GM18520 (cell line): ENCODE measurements at regions not wholly inside any gene's neighbourhood (a gene's known extent, or its start where the extent isn't known, plus 50 kb on each side); places are given as distances from the start of the nearest gene placed in this dataset.

Source experiments
- ATAC-seq: cut with Tn5 transposase; IDR thresholded peaks from one replicate; pipeline ENCODE4 v1.9.1; 2021; ENCODE audit not compliant: unreplicated experiment

DNA sequence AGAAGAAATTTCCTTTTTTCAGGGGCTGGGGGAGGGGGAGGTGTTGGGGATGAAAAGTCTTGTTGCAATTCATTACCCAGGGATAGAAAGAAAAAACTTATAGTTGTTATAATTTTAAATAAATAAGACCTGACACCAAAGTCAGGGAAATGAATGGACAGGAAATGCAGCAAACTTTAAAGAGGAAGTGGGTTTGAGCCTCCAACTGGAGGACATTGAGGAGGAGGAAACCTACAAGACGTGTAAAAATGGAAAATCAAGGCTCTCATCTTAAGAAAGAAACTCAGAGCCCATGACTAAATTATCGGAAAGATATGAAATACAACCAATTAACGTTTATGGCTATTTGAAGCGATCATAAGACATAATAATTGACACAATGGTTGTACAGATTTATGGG lies 54.4 kb downstream of the NIBAN1 start:
- ATAC-seq: no peak

DNA sequence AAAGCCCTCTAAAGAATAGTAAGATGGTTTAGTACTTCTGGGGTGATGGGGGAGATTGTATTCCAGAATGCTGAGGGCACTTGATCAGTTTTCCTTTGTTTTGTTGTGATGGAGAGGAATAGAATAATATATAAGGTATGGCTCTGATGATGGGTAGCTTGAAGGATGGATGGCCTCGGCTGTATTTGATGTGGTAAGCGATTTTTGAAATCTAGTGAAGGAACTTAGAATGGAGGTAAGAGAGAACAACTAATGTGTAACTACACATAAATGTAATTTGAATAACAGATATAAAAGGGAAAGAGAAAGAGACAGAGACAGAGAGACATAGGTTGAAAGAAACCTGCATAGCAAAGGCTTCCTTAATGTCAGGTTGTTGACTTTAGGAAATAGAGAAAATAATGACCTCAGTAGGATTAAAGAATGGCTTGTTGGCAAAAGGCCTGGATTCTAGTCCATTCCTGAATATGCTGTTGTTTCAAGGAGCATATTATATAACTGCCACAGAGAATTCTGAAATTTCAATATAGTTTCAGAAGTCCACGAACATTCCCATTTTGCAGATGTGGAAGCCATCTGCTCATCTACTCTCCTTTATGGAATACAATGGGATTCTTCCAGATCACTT lies 58.7 kb downstream of the NIBAN1 start:
- no peak for ATAC-seq

DNA sequence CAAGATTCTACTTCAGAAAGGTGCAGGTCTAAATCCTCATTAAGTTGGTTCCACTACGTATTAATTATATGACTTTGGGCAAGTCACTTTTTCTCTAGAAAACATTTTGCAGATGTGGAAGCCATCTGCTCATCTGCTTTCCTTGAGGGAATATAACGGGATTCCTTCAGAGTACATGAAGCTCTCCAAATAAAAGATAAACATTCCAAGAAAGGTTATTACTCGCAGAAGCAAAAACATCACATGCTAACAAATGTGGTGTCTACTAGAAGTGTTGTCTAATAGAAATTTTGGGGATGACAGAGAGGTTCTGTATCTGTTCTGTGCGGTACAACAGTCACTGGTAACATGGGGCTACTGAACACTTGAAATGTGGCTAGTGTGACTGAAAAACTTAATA lies 60.2 kb downstream of the NIBAN1 start:
- ATAC-seq: no peak

DNA sequence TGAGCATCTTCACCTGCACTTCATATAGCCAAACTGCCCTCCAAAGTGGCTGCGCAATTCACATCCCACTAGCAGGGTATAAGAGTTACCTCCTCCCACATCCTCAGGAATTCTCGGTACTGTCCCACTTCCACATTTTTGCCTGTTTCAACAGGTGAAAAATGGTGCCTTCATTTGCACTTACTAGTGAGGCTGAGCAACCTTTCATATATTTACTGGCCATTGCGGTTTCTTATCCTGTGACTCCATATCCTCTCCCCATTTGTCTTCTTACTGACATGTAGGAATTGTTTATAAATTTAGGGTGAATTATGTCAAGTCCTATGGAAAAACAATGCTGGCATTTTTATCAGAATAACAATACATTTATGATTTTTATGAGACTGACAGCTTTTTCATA lies 61.9 kb downstream of the NIBAN1 start:
- no peak for ATAC-seq

DNA sequence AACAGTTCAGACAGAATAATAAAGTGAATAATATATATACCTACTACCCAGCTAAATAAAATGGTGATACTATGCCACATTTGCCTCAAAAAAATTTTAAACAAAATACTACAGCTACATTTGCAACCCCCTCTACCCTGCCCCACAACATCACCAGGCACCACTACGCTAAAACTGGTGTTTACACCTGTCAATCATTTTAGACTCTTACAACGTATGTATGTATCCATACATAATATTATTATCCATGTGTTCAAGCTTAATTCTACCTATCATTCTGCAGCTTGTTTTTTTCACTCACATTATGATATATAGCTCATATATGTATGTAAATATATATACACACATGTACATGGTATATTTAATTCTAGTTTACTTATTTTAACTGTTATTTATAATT lies 62.5 kb downstream of the NIBAN1 start:
- ATAC-seq: no peak

DNA sequence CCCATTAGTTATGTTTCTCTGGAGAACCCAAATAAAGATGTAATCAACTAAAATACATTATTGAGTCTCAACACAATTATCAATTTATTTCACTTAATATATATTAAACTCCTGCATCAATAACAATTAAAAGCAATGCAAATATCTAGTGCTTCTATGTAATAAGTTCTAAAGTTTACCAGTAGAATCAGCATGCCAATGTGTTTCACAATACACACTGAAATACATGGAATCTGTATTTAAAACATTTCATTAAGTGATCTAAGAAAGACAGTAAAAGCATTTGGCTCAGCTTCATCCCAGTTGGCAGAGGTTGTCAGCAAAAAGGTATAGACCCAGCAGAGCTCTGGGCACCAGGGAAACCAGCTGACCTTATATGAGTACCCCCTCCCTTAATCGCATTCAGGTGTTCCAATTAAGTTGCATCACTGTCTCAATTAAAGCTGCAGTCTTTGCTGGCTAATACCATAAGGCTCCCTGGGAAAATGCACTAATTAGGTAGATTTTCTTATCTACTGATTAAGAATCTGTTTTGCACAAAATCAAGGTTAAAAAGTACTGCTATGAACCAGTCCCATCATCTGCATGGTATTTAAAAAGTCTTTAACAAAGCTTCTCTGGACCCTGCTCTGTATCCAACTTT lies 63.1 kb downstream of the NIBAN1 start:
- ATAC-seq: no peak

DNA sequence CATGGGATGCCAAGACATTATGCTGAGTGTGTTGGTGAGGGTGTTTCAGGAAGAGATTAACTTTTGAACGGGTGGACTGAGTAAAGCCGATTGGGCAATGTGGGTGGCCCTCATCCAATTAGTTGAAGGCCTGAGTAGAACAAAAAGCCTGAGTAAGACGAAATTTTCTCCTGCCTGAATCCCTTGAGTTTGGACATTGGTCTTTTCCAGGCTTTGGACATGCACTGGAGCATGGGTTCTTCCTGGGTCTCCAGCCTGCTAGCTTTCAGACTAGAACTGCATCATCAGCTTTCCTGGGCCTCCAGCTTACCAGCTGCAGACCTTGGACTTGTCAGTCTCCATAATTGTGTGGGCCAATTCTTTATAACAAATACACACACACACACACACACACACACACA lies 63.6 kb downstream of the NIBAN1 start:
- no peak for ATAC-seq

DNA sequence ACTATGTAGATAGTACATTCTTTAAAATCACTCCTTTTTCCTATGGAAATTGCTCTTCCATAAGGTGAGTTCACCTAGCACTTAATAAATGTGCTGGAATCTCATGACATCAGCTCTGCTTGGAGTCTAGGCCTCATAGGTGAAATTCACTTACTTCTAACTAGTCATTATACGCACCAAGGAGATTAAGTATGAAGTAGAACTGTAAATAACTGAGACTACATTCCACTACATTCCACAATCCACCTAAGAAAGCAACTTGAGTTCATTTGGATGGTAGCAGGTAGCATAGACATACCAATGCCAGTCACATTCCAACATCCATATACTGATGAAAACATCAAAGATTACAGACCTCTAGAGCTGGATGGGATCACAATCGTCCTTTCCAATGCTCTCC lies 64.3 kb downstream of the NIBAN1 start:
- no peak for ATAC-seq

DNA sequence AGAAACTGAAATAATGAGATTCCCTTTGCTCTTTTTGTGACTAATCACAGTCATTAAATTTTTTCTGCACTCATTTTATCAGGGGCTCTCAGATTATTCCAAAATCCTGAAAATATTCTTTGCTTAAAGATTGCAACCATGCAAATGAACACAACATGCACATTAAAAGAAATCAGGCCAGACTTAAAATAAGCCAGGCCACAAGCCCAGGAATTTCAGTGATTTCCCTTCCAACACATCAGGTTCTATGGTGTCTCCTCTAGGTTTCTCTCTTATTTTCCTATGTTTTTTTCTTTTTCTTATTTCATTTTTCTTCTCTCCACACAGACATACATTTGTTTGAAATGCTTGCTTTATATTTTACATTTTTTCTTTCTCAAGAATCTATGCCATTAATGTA lies 65.3 kb downstream of the NIBAN1 start:
- no peak for ATAC-seq

DNA sequence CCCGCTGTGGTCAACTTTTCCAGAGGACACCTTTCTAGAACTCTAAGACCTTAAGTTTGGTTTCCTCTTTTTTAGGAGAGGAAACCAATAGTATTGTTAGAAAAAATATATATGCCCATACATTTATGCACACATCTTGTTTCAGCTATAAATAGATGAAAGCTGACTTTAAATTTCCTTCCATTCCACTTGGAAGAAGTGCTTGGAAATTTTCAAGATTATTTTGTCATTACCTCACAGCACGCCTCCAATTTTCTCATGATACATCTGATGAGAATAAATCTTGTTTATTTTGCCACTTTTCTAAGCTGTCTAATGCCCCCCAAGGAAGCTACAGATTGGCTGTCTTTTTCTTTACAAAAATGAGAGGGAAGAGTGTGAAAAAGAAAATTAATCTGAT lies 65.8 kb downstream of the NIBAN1 start:
- ATAC-seq: no peak

DNA sequence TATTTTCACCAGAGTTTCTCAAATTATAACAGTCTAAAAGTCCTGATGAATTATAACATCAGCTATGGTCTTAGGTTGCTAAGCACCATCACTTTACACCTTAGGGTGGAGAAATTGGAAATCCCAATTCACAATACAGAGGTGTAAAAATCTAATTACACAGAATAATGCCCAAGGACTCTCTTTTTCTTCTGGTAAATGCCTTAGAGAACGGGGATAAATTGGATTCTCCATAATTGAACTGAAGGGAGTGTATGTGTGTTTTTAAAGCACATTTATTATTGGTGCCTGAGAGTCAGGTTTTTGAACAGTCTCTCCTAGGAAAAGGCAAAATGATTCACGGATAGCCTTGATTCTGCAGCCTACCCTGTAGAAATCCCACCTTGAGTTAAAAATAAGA lies 66.8 kb downstream of the NIBAN1 start:
- no peak for ATAC-seq

DNA sequence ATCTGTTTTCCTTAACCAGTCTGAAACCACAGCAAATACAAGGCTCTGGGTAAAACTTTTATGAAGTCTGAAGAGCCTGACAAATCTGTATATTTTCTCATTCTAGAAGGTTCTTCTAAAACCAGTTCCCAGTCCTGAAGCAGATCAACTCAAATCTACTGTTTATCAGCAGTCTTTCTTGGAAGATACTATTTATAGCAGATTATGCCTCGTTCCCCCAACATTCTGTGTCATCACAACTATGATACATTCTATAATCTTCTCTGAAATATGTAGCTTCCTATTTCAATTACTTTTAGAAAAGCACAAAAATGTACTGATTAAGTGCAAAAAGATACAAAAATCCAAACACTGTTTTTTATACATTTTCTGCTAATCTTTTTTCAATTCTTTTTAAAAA lies 67.5 kb downstream of the NIBAN1 start:
- ATAC-seq: no peak

DNA sequence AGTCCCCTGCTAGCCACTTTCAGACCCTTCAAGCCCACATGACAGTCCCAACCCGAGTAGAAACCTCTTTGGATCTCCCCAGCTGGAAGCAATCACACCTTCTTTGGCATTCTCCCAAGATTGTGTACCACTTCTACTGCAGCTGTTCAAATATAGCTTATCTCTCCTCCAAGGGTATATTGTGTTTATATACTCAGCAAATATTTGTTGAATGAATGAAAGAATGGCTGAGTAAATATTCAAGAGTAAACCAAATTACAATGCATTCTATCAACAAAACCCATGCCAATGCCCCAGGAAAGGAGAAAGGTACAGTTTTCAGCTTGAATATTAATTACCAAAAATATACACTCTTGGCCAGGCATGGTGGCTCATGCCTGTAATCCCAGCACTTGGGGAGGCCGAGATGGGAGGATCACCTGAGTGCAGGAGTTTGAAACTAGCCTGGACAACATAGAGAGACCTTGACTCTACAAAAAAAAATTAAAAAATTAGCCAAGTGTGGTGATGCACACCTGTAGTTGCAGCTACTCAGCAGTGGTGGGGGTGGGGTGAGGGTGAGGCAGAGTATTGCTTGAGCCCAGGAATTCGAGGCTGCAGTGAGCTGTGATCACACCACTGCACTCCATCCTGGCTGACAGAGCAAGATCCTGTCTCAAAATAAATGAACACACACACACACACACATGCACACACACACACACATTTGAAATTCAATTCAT lies 68.5 kb downstream of the NIBAN1 start:
- ATAC-seq: no peak

DNA sequence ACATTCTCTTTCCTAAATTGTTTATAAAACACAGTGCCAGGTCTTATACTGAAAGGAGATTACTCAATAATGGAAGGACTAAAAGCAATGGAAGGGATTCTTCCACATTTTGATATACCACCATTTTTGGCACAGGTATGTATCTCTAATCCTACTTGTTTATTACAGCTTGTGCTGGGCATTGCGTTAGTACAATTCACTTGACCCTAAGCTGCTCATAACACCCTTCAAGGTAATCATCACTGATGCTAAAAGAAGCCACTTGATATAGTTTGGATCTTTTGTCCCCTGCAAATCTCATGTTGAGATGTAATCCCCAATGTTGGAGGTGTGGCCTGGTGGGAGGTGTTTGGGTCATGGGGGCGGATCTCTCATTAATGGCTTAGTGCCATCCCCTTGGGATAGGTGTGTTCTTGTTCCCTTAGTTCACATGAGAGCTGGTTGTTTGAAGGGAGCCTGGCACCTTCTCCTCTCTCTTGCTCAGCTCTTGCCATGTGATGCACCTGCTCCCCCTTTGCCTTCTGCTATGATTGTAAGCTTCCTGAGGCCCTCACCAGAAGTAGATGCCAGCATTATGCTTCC lies 71.1 kb downstream of the NIBAN1 start:
- ATAC-seq: no peak

DNA sequence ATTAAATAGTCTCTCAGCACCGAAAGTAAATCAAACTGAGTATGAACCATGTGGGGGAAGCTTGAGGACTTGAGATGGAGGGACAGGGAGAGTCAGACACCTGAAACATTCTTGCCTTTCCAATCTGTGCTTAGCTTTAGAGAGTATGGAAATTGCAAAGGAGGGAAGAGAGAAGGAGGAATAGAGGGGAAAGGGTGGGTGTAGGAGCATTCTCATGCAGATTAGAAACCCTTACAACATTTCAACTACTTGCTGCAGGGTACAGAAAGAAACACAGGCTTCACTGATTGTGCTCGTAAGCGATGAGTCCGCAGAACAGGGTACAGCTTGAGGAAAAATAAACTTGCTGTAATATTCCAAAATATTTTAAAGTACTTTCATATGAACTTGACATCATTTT lies 73.8 kb downstream of the NIBAN1 start:
- ATAC-seq: no peak

DNA sequence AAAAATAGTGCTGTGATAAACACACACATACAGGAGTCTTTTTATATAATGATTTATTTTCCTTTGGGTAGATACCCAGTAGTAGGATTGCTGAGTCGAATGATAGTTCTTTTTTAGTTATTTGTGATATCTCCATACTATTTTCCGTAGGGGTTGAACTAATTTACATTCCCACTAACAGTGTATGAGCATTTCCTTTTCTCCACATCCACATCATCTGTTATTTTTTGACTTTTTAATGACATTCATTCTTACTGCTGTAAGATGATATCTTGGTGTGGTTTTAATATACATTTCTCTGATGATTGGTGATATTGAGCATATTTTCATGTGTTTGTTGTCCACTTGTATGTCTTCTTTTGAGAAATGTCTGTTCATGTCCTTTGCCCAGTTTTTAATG lies 78.3 kb downstream of the NIBAN1 start:
- ATAC-seq: no peak

DNA sequence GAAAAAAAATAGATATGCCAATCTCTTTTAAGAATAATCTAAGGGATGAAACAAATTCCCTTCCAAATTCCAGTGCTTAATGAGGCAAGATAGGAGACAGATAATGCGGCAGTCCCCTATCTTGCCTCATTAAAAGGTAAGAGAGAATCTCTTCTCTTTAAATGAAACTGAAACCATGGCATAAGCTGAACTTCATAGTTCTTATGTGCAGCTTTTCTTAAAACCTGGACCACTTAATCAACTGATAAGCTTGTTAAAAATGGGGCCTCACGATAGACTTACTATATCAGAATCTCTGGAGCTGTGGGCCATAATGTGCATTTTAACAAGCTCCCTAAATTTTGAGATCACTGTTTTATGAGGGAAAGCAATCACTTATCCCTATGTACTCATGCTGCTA lies 79.2 kb downstream of the NIBAN1 start:
- no peak for ATAC-seq

DNA sequence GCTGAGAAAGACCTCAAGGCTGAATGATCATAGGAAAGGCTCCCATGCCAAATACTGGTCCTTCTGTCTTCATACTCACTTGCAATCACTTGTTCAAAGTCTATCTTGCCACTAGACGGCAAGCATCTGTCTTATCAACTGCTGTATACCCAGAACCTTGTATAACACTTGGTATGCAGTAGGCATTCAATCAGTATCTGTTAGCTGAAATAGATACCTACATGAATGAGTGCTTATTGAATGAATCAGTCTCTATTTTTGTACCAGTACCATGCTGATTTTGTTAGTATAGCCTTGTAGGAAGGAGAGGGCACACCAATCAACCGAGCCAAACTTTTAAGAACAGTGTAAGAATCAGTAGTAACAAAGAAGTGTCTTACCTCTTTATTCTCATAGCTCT lies 80.6 kb downstream of the NIBAN1 start:
- ATAC-seq: no peak

DNA sequence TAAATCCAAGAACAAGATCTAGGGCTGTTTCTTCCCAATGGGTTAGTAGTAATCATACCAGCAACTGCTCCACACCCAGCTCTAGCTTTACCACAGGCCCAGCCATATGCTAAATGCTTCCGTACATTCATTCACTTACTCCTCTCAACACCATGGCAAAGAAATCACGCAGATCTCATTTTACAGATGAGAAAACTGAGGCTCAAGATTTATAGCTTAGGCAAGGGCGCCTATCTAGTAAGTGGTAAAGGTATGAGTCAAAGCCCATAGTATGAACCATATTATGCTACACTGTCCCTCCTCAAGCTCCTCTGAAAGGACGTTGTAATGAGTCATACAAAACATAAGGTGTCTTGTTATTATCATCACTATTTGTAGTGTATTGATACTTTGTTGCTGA lies 82.2 kb downstream of the NIBAN1 start:
- peak; percentile 81 for ATAC-seq

DNA sequence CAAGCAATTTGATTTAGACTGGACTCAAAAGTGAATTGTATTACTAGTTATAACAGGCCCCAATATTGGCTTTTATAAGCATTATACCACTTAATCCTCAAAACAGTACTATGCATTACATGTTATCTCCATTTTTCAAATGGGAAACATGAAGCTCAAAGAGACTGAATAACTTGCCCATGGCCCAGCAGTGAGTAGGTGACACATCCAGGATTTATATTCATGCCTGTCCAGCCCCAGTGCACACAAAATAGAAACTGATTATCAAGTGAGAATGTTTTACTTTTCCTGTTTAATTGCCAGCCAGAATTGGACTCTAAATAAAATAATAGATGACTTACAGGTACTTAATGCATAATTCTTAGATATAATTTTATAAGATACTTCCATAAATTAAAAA lies 82.9 kb downstream of the NIBAN1 start:
- ATAC-seq: no peak

DNA sequence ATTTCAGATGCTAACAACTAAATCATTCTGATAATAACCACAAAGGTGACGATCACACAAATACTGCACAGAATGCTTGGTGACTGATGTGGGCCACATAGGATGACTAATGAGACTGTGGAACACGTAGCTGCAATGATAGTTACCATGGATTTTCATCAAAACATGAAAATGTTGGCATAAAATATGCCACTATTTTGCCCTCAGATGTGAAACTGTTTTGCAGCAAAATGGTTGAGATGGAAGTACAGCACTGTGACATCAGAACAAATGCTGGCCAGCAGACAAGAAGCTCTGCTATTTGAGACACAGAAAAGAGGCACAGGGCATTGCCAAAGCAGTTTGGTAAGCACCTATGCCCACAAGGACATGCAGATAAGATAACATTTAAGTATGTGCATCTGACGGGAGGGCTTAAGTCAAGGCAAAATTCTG lies 83.8 kb downstream of the NIBAN1 start:
- ATAC-seq: no peak

DNA sequence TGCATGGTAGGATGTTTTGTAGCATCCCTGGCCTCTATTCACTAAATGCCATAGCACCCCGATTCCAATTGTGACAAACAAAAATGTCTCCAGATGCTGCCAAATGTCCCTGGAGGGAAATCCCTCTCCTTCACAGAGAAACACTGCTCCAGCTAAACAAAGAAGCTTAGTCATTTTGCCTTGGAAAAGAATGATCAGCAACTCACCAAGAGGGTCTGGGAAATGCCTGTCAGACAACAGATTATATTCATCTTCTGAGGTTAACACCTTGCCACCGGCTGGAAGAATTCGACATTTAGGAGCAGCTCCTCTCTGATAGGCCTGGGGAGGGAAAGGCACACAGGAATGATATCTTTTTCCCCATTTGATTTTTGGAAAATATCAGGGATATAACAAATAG lies 84.4 kb downstream of the NIBAN1 start:
- no peak for ATAC-seq
